ENCODE measurements at regions not wholly inside any gene's neighbourhood (a gene's known extent, or its start where the extent isn't known, plus 50 kb on each side); places are given as distances from the start of the nearest gene placed in this dataset.
"Not testable (repeated sequence)": the region's sequence is repeated elsewhere in the genome, so short reads cannot be mapped to it uniquely, and the experiment has no call there.

GRCh38 chr17:27958708-27959381 is 65.7 kb upstream of the LYRM9 start:
- Histone ChIP-seq H3K4me3 (no peak overlapping the region), H3K27me3 (no peaks in the 10 kb centered on the region), H3K36me3 (no peaks in the 10 kb centered on the region), H3K27ac (no peak overlapping the region), H3K9me3 (no peaks in the 10 kb centered on the region), H3K4me1 (peaks cover 0 to 4% of the 10 kb centered on the region in 2 donors)
- no peak for TF ChIP-seq CTCF (IDR thresholded peaks at IDR 0.05)
- no peak for DNase-seq (ENCODE audit: low spot score)

GRCh38 chr17:27959382-27959709 is 66.2 kb upstream of the LYRM9 start:
- Histone ChIP-seq H3K9me3 (no peaks in the 10 kb centered on the region), H3K4me1 (peaks cover 0 to 4% of the 10 kb centered on the region in 2 donors), H3K27me3 (no peaks in the 10 kb centered on the region), H3K27ac (no peak overlapping the region), H3K36me3 (no peaks in the 10 kb centered on the region), H3K4me3 (no peak overlapping the region)
- no peak for DNase-seq (ENCODE audit: low spot score)
- no peak for TF ChIP-seq CTCF (IDR thresholded peaks at IDR 0.05)

GRCh38 chr17:27960183-27960849 is 67.2 kb upstream of the LYRM9 start:
- Histone ChIP-seq H3K4me3 (no peak overlapping the region), H3K27me3 (no peaks in the 10 kb centered on the region), H3K36me3 (no peaks in the 10 kb centered on the region), H3K27ac (no peak overlapping the region), H3K4me1 (peaks cover 0 to 4% of the 10 kb centered on the region in 2 donors), H3K9me3 (no peaks in the 10 kb centered on the region)
- TF ChIP-seq CTCF (IDR thresholded peaks at IDR 0.05), result no peak
- no peak for DNase-seq (ENCODE audit: low spot score)

- not testable (repeated sequence) for H3K4me3 ChIP-seq; H3K27me3 ChIP-seq; H3K4me1 ChIP-seq; H3K9me3 ChIP-seq; H3K36me3 ChIP-seq; DNase-seq (ENCODE audit: low spot score); H3K27ac ChIP-seq
These were observed 69.4 kb upstream of the LYRM9 start for GRCh38 chr17:27962581-27962980.

- no peak overlapping the region for H3K27ac ChIP-seq
- no peaks in the 10 kb centered on the region for H3K27me3 ChIP-seq
- DNase-seq (ENCODE audit: low spot score), result no peak
- TF ChIP-seq CTCF (IDR thresholded peaks at IDR 0.05), result no peak
- H3K4me1 ChIP-seq, result peaks cover 0 to 8% of the 10 kb centered on the region in 2 donors
- H3K4me3 ChIP-seq, result no peak overlapping the region
- H3K9me3 ChIP-seq, result no peaks in the 10 kb centered on the region
- no peaks in the 10 kb centered on the region for H3K36me3 ChIP-seq
These were observed 72.1 kb upstream of the LYRM9 start for GRCh38 chr17:27965224-27965623.

- no peak for DNase-seq (ENCODE audit: low spot score)
- Histone ChIP-seq H3K4me1 (peaks cover 0 to 8% of the 10 kb centered on the region in 2 donors), H3K27me3 (no peaks in the 10 kb centered on the region), H3K4me3 (no peak overlapping the region), H3K36me3 (no peaks in the 10 kb centered on the region), H3K27ac (no peak overlapping the region), H3K9me3 (no peaks in the 10 kb centered on the region)
- no peak for TF ChIP-seq CTCF (IDR thresholded peaks at IDR 0.05)
These were observed 74.2 kb upstream of the NLK start for GRCh38 chr17:27968206-27968732.
